Activated CD4-positive, alpha-beta T cell treated with anti-CD3 and anti-CD28 coated beads, Interleukin-2, amount 50 U/mL, for 1 hour (primary cell): ENCODE measurements at regions not wholly inside any gene's neighbourhood (a gene's known extent, or its start where the extent isn't known, plus 50 kb on each side); places are given as distances from the start of the nearest gene placed in this dataset.

Experiments
- DNase-seq: peaks from one replicate; pipeline ENCODE4 v3.0.0-alpha.2; 2020

DNA sequence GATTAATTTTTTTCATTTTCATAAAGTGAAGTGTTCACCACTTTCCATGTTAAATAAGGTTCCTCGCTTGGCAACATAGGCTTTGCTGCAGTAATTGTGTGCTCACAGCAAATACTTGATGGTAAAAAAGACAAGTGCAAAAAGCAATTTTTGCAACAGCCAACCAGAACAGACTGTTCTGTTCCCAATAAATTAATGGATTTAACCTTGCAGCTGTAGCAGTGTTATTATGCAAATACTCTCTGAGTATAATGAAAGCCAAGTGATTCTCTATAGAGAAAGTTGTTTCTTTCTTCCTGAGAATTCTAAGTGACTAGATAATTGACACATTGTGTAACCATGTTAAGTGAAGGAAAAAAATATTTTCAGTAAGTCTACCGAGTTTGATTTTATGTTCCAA is 183.7 kb upstream of the NAALADL2 start:
- no peak for DNase-seq

DNA sequence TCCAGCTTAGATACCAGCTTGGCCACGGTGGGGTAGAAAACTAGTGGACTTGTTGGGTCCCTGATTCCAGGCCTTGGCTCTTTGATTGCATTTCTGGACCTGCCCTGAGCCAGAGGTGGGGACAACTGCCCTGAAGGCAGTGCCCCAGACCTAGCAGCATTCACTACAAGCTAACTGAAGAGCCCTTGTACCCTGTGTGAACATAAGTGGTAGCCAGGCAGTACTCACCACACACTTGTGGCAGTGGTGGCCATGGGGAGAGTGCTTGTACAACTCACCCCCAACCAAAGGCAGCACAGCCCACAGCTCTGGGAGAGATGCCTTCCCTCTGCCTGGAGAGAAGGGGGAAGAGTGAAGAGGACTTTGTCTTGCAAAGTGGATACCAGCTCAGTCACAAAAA is 177.3 kb upstream of the NAALADL2 start:
- DNase-seq, result no peak

DNA sequence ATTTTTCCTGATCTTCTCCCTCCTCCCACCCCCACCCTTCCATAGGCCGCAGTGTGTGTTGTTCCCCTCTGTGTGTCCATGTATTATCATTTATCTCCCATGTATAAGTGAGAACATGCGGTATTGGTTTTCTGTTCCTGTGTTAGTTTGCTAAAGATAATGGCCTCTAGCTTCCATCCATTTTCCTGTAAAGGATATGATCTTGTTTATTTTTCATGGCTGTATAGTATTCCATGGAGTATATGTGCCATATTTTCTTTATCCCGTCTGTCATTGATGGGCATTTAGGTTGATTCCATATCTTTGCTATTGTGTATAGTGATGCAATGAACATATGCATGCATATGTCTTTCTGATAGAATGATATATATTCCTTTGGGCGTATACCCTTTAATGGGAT is 173.3 kb upstream of the NAALADL2 start:
- no peak for DNase-seq

DNA sequence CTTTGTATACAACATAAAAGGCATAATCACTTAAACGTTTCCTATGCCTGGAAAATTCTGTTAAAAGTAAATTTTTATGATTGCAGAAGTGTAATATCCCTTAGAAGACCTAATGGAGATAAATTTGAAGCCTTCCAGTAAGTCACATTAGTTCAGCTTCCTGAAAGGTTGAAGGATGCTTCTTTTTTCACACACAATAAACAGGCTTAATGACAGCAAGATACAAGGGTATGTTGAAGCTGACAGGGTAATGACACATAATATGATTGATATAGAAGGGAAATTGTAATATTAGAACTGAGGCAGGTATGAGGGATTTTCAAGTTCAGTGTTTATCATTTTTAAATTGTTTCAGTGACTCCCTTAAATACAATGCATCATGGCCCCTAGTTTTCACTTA is 161.8 kb upstream of the NAALADL2 start:
- DNase-seq, result no peak

DNA sequence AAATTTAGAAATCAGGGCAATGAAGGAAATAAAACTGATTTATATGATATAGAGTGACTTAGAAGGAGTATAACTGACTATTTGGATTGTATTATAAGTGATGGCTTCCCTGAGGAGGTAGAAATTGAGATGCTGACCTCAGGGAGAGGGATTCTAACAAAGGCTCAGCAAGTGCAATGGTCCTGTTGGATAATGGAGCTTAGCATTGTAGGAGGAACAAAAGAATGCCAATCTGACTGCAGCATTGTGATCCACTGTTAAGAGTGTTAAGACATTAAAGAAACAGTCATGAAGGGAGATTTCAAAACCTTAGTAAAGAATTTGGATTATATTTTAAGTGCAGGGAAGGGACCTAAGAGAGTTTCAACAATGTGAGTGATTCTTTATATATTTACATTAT is 158.4 kb upstream of the NAALADL2 start:
- DNase-seq, result no peak

DNA sequence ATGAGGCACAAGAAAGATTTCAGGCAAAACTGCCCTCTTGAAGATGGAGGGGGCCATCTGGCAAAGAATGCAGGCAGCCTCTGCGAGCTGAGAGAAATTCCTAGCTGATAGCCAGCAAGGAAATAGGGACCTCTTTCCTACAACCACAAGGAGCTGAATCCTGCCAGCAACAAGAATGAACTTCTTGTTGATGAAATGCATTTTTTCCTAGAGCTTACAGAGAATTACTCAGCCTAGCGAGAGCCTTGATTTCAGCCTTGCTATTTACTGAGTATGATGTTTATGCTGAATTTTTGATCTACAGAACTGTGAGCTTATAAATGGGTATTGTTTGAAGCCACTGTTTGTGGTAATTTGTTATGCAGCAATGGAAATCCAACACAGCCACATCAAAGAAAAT is 148.5 kb upstream of the NAALADL2 start:
- no peak for DNase-seq

DNA sequence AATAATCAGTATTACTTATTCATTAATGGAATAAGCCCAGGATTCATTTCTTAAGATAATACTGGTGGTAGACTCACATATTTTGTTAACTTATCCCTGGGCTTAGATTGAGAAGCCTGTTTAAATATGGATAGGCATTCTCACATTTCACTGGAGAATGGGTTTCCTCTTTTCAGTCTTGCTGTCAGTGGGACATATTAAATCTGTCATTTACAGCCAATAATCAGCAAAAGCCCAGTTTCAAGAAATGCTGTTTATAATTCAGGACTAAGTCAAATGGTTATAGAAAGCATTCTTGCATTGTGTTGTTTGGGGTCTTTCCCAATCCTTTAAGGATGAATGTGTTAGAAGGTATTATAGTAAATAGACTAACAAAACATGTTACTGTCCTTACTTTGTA is 143.7 kb upstream of the NAALADL2 start:
- no peak for DNase-seq

DNA sequence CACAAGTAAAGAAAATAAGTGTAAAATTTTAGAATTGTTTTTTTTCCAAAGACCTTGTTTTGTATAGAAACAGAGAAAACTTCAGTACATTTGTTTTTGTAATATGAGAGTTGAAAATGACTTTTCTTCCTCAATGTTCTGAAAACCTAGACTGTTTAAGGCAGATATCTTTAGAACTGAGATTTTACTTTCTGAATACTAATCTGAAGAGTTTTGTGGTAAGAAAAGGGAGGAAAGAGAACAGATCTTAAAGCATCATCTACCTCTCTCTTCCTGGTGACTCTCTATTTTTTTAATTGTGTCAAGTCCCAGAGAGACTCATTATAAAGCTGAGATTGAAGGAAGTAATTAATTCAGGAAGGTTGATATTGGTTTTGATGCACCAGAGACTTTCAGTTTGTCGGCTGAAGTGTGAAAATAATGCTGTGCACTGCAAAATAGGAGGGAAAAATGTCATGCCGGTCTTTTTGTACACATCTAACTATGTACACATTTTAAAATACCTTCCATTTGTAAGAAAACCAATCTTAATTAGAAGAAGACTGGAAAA is 142.1 kb upstream of the NAALADL2 start:
- DNase-seq, result no peak

DNA sequence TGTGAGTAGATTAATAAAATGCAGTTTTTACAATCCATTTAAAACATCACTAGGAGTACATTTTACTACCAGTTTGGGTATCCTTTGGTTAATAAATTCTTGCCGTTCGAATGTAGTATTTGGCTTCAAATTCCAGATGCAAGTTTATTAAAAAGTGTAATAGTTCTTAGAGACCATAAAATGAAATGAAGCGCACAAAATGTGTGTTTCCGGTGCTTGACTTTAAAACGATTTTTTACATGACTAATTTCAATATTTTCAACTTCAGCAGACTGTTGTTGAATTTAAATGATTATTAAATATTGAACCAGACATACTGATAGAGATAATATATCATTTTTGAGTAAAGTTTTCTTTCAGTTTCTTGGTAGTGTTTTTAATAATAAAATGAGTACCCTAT is 138.4 kb upstream of the NAALADL2 start:
- no peak for DNase-seq

DNA sequence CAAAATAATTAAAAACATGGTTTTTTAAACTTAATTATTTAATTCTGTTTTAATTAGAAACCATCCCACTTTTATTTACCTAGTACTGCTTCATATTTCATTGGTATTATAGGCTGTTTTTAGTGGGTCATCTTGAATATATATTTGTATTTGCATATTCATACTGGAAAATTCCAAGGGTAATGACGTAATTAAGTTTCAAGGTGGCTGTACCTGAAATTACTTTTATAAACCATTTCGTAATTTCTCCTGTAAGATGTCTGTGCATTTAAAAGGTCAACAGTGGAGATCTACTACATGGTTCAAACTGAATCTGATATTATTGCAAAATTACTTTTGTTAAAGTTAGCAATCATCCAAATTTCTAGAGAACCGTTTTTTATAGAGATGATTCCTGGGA is 133.8 kb upstream of the NAALADL2 start:
- no peak for DNase-seq

DNA sequence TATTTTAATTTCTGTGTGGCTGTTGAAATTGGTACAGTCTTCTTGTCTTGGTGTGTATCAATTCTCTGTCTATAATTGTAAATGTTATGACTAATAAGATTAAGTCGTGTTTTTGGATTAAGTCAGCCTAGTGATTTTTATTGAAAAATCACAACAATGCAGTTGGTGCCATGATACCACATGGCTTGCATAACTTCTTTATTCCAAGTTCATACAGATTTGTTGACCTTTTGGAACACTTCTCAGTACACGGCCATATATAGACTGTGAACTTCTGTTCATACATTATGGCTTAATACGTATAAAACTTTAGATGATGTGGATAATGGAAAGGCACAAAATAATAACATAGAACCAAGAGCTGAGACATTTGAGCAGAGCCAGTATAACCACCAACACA is 121.2 kb upstream of the NAALADL2 start:
- DNase-seq, result no peak

DNA sequence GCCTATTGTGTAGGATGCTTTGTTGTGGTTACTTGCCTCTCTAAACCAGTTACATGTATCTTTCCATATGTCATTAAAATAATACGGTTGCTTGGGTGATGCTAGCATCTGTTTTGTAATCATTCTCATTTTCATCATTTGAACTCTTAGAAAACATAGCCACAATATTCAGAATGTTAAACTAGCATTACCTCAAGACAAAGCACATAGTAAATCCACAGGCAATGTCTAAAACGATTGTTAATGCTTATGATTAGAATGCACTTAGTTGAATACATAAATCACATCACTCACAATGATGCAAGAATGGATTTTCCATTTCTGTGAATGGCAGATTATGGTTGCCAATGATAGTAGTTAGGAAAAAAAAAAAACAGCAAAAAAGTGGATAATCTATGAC is 110.0 kb upstream of the NAALADL2 start:
- no peak for DNase-seq

DNA sequence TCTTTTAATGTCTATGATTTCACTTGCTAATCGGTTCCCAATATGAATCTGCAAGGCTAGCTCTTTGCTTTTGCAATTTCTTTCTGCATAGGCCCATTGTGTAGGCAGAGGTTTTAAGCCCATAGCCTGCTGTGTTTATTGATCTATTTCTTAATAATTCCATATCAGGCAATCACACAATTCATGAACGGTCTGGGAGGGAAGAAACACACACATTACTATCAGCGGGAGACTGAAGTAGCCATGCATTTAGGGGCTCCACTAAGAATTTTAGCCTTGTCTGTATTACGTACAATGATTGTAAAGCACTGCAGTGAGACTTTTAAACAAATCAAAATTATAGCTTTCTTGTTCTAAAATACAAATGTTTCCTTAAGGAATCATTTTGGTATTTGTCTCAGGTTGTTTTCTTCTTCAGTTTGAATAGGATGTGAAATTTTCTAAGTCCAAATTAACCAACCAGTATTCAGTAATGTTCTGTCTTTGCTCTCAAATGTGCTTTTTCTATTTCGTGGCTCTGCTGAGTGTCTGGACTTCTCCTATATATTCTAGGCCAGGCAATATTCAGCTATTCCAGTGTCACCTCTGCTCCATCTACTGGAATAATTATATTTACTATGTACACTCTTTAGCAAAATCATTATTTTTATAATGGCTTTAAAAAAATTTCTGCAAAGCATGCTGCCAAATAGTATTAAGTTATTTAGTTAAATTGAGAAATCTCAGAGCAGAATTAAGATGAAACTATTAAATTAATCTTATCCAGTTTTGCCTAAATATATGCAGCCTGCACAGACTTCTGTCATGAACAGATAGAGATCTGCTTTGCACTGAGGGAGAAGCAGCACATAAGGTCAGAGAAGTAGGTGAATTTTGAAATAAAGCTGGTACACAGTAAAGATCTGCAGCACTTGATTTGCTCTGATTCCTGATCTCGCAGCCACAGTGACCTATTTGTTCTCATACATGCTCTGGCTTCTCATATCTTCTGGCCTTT is 103.0 kb upstream of the NAALADL2 start:
- DNase-seq, result no peak

DNA sequence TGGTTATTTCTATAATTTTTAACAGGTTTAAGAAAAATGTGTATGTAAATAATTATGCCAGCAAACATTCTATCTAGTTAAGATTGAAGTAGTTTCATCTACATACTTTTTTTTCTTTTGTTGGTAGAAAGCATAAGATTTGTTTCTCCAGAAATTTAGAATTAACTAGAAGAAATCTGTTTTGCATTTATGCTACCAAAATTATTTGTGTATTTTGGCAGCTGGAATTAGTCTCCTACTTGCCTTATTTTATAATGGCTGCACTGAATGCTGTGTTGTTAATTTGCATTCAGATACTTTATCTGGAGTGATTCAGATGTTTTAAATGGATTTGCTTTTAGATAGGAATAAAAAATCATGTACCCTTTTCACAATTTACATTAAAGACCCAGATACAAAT is 100.2 kb upstream of the NAALADL2 start:
- no peak for DNase-seq

DNA sequence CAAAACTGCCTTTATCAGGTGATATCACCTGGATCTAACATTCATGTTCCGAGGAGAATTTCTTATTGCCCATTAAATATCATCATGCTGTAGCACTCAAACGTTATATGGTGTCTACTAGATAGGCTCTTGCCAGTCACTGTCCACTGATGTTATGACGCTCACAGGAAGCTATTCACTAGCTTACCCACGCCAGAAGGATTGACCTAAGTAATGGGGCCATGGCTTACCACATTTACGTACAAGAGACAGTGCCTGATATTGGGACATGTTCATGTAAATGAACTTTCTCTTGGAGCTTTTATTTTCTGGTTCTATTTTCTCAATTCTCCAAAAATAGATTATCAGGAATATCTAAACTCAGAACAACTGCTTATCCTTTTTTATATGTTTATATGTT is 91.7 kb upstream of the NAALADL2 start:
- no peak for DNase-seq

DNA sequence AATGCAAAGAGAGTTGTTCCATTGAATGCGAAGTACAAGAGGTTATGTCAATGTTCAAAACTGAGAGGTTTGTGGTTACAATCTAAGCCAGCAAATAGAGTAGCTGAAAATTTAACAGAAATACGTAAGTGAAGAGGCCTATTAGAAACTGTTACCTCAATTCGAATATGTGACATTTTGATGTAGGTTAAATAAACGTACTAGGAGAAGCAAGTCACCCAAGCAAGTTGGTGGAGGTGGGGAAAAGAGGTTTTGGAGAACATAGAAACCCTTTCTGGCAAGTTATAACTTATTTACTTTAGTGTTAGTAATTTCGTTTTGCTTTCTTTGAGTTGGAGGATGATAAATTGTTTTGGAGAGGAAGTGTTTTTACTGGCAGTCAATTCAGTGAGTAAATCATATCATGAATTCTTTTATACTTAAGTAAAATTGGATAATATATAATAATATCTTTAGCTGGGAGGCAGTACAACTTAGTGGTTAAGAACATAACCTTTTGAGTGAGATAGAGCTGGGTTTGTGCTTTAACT is 91.2 kb upstream of the NAALADL2 start:
- no peak for DNase-seq

DNA sequence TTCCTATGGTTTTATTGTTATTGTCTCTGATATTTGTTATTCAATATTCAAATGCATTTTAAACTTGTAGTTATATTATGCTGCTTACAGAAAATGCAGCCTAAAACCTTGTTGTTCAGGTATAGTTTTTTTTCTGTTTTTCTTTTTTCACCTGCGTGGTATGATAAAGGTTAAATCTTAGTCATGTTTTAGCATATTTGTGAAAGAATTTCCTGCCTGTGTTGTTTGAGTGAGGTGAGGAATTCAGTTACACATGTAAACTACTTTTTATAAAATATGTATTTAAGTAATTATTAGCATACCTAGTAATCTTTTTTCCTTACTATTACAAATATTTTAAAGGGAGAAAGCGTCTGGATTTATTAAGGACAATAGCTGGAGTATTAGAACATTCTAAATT is 90.0 kb upstream of the NAALADL2 start:
- DNase-seq, result no peak

DNA sequence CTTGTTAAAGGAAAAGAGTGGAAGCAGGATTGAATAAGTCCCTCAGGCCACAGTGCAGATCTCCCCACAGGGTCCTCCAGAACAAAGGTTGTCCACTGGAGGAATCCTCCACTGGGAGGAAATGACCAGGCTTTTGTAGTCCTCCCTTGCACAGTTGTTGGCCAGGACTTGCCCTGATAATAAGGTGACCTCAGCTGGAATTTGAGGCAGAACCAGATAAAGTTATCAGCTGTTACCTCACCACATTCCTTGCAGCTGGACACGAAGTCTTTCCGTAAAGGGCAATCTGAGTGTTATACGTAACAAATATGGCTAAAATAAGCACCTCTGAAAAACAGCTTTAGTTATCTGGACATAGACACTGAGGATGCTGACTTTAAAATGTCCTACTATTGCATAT is 83.5 kb upstream of the NAALADL2 start:
- no peak for DNase-seq

DNA sequence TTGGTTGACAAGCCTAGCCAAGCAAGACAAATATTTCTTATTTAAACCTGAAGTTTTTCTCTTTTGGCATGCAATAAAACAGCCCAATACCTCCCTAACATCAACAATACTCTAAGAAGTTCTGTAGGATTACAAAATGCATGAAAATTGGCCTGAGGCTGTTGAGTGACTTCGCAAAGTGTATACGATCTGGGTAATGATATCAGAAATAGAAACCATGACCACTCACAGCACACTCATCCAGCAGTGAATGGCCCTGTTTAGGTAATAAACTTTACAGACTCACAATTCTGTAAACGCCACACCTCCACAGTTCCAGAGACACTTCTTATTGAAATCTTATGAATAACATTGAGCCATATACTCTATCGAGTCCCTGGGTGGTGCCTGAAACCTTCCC is 83.0 kb upstream of the NAALADL2 start:
- DNase-seq, result no peak

DNA sequence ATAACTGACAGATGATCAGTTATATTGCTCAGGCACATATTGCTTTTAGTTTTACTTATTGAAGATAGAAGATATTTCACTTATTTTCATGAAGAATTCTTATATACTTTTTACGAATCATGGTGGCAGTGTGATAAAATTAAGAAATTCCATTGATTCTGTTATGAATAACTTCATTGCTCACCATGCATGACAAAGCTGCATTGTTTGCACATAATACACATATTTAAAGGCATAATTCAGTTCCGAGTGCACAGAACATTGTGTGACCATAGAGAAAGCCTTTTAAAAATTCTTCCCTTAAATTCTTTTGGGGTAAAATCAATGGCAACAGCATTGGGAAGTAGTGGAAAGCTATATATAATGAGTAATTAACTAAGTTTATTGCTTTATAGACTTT is 82.5 kb upstream of the NAALADL2 start:
- no peak for DNase-seq

DNA sequence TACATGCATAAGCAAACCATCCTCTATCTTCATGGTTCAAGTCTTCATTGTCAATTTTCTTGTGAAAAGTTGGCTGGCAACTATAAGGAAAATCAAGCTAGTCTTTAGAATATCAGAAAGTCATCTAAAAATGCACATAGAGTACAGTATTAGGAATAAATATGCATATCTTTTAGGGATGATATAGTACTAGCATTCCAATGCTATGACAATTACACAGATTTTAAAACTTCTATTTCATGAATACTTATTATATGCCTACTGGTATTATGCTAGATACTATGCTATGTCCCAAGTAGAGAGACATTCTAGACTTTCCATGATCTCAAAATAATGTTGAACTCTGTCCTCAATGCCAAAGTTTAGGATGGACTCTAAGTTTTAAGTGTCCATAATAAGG is 81.3 kb upstream of the NAALADL2 start:
- no peak for DNase-seq

DNA sequence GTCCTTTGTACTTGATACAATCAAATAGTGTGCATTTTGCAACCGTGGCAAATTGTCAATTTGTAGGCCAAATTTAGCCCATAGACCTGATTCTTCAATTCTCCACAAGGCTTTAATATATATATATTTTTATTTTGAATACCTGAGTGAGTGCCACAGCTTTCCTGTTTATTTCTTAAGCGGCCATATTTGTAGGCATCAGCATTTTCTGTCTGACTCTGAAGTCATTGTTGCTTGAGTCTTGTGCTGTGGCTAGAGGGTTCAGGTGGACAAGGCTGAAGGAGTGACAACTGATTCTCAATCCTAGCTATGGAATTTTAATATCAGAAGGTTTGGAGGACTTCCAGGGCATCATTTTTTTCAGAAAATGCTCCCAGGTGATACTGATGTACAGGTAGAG is 75.6 kb upstream of the NAALADL2 start:
- DNase-seq, result no peak

DNA sequence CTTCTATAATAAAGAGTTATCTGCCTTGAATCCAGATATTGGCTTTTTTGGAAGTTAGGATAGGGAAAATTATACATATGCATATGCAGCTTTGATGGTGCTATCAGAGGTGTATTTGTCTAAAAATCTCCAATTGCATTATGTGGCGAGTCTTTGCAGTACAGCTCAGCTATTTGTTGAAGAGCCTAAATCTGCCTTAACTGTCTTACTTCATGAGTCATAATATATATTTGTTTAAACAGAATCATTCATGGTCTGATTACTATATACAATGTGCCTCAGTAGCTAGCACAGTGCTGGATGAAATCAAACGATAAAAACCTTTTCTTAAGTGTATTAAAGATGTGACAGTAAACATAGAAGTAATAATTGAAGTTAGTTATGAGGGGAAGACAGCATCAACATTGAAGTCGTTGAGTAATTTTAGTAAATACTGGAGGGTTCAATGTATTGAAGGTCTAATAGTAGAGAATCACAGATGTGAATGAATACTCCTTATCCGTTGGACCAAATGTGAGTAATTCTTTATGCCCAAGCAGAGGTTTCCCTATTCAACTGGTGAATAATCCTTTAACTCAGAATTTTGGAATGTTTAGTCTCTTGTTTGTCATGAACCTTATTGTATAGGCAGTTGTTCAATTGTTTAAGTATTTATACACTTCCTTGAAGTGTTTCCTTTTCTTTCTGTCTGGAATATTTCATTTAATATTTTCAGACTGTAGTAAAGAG is 74.8 kb upstream of the NAALADL2 start:
- no peak for DNase-seq

DNA sequence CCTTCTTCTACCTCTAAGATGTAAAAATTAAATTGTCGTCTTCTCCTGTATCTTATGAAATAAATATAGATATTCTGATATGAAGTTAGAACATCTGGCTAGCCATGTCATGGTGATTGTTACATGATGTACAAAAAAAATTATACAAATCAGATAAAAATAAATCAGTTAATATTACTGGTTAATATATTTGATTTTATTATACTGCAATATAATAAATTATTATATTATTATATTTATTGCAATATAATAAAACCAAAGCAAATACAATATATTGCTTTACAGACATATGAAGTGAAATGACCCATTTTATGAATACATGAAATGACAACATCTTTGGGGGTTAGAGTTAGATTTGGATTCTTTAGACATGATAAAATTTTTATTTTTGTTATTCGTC is 72.3 kb upstream of the NAALADL2 start:
- no peak for DNase-seq
